COR-L47 (cell line): ENCODE measurements at regions not wholly inside any gene's neighbourhood (a gene's known extent, or its start where the extent isn't known, plus 50 kb on each side); places are given as distances from the start of the nearest gene placed in this dataset.
"Not testable (repeated sequence)": the region's sequence is repeated elsewhere in the genome, so short reads cannot be mapped to it uniquely, and the experiment has no call there.

Source experiments
- DNase-seq: peaks from one replicate; lab custom pipeline; 2025; lab: John Stamatoyannopoulos, UW

DNA sequence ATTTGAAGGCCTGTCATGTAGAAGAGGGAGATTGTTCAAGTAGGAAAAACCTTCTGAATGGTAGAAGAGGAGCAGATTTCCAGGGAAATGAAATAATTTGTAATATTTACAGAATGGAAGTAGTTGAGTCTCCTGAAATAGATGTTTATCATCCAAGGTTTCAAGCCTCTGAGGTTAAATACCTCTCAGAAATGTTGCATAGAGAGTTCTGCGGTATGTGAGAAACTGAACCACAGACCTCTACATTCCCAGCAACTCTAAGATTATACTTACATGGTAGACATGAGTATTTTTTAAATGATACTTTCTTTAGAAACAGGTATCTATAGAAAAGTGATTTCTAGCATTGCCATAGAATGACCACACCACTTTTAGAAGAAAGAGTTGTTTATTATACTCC lies 379.8 kb upstream of the FANCL start:
- DNase-seq = no peak

DNA sequence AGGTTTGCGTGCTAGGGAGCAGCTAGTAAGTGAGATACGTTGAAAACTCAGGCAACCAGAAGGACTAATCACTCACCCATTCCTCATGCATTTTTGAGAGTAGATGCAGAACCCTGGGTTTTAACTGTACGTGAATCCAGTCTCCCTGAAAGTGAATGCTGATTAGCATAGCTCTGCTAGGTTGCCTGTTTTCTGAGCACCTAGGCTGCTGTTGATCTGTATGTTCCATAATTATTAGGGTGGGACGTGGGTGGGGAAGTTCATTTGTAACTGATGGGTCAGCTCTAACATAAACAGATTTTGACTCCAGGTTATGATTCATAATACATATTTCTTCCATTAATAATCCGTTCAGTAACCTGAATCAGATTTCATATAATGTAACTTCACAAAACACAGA lies 379.0 kb upstream of the FANCL start:
- DNase-seq = no peak

DNA sequence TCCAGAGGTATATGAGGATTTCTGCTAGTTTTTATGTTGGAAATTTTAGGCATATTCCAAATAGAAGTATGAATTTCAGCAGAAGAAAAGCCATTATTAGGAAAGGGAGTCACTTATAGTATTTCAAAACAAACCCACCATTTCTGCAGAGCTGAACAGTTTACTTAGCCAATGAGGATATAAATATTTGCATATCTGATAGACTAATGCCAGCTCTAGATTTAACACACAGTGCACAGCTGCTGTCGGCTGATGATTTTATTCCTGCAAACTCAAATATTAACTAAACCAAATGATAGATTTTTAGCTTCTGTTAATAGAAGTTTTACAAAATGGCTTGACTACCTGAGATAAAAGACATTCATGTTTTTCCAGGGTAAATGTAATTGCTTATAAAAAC lies 375.8 kb upstream of the FANCL start:
- no peak for DNase-seq

DNA sequence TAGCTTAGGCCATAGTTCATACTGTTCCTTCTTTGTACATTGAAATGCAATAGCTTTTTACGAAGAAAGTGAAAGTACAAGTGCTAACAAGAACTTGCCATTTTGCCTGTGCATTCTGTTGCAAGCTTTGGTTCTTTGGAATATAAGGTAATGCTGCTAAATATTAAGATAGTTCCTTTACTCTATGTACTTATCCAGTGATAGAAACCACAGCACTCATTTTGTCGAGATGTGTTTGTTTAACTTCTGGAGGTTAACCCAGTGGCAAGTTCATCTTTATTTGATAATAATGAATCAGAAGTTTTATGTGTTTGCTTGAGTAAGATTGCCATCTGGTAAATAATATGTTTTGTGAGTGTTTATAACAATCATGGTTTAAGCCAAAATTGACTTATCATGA lies 373.1 kb upstream of the FANCL start:
- DNase-seq = no peak

DNA sequence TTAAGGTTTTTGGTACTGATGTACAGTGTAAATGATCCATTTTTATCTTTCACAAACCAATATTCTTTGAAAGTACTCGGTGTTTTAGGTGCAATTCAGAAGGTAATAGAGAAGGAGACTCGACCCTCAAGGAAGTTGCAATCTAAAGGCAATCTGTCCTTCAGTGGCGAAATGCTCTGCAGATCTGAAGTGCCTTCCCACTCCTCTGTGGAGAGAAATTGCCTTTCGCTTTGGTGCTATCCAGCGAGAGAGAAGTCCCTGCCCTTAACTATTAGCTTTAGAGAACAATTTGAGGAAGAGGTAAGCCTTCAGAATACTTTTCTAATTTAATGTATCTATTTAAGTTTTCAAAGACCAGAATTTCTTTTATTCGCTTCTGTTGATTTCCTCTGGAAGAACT lies 371.8 kb upstream of the FANCL start:
- DNase-seq = no peak

DNA sequence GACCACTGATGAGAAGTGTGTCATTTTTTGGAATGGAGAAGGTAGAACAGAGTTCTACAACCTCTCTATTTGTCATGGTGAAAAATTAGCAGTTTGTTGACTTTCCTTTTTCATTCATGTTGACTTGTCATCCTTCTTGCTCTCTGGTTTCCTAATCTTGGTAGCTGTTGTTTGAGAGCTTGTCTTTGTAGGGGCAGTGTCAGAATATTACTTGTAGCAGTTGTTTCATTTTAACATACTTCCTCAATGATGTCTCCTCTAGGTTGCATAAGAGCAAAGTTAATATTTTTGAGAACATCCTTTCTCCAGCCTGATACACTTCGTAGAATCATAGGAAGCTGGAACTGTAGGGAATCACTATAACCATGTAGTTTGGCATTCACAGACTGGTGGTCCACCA lies 368.2 kb upstream of the FANCL start:
- DNase-seq = no peak

DNA sequence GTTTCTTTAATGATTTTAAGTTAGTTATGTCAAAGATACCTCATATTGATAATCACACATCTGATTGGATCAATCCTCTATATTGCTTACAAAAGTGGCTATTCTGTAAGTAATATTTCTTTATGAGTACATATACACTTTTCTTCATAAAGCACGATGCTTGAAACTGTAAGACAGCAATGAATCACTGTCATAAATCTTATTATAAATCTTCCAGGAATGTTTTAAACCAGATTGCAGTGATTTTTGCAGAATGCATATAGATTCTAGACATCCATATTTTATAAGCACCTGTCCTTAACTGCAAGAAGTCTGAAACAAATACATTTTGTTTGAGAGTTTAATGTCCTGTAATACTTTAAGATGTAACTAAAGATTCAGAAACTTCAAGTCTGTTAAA lies 367.0 kb upstream of the FANCL start:
- DNase-seq = no peak

DNA sequence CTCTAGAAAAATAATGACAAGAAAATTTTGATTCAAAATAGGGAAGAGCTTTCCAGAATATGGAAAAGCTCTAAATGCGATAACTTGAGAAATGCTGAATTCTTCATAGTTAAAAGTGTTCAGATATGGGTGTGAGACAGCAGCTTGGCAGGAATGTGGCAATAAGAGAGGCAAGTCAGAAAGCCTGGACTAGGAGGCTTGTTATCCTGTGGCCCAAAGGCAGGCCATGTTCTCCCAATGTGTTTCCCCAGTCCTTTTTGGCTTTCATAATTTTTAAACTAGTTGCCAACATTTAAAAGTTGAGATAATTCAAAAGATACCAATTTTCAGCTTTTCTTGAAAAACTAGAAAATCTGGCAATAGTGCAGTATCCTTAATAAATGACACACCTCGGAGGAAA lies 366.3 kb upstream of the FANCL start:
- DNase-seq = no peak

DNA sequence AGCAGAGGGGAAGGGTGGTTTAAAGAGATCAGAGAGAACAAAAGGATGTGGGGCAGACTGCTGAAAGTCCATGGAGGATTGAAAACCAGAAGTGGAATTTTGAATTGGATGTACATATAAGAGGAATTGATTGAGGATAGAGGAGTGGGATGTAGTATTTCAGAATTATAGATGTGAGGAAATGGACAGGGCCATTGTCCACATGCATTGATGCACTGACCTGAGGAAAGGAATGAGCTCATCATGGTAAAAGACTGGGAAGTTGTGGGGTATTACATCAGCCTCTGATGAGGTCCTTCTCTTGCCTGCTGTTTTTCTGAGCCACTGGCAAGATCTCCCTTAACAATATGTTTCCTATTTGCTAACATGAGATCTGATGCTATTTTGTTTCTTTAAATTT lies 365.7 kb upstream of the FANCL start:
- DNase-seq = no peak

DNA sequence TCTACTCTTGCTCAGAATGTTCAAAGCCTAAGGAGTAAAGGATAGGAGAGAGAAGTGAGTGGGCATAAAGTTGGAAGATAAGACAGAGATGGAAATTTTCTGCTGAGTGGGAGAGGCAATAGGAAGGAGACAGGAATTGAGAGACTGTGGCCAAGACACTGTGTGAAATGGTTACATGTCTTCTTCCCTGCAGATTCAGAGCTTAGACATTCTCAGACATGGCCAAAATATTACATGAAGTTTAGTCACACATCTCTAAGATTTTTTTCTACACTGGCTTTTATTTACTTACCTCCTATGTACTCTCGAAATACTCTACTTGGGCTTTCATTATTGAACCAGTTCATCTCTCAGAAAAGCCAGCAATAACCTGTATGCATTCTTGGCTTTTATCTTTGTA lies 363.0 kb upstream of the FANCL start:
- DNase-seq = no peak

DNA sequence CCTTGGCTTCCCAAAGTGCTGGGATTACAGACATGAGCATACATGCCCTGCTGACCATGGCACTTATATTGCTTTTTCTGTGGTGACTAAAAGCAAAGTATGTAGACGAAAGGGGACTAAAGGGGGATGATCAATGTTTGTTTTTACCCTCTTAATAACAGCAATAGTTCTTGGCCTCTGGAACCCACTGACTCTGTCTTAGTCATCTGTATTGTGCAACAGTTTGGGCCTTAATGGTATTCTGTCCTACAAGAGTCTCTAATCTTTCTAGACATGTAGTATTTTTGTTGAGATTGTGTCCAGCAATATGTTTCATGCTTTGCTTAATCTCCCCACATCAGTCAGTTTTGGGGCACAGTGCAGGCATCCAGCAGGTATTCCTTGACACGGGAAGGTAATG lies 359.9 kb upstream of the FANCL start:
- DNase-seq = no peak

DNA sequence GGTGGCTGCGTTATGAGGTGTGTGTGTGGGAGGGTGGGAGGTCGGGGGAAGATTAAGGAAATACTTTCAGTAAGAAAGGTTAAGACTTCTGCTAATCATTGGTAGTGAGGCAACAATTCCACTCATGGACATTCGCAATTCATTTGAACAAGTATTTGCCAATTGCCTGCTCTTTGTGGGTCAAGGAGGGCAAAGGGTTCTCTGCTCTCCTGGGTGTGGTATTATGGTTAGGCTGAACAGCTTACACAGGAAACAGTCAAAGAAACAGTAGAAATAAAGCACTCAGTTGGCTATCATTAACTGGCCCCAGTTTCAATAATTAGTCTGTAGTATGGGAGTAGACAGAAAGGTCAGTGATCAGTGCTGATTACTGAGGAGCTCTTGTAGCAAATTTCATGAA lies 357.0 kb upstream of the FANCL start:
- DNase-seq = no peak

DNA sequence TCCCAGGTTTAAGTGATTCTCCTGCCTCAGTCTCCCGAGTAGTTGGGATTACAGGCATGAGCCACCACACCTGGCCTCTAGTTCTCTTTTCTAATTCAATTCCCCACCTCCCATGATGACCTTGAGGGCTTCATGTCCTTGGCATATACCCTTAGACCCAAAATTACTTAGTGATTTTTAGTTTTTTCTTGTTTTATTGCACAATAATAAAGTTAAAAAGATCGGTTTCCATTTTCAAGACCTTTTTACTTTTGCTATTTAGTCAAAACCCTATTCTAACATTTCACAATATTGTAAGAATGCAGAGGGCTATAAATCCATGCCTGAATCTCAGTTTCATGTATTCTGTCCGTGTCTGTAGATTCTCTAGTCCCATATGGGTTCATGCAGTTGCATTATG lies 354.6 kb upstream of the FANCL start:
- no peak for DNase-seq

DNA sequence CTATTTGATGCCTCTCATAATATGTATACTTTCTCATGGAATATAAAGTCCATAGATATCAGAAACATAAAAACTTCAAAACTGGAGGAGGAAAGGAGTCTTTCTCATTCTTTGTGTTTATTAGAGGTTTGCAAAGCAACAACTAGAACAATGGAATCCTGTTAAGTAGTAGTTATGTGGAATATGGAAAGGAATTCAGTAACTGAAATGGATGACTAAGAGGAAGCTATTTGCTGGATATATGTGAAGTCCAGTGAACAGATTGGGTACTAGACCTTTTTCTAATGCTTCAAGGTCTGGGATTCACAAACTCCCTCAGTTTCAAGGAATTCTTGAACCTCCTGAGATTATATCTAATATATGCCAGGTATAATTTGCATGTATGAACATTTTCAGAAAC lies 353.6 kb upstream of the FANCL start:
- no peak for DNase-seq

DNA sequence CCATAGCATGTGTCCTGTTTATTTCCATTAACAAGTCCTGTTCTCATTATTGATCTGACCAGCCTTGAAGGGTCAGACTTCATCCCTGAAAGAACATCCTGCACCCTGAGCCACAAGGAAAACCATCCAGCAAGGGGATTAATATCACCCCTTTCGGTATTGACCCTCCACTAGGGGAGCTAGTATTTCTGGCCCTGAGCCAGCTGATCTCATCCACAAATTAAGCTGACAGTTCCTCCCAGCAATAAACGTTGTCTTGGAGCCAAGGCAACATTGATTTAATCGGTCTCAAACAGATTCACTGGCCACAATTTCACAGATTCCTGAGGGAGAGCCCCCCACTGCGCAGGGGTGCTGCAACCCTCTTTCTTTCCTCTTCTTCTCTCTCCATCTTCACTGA lies 353.1 kb upstream of the FANCL start:
- peak; percentile 70 for DNase-seq

DNA sequence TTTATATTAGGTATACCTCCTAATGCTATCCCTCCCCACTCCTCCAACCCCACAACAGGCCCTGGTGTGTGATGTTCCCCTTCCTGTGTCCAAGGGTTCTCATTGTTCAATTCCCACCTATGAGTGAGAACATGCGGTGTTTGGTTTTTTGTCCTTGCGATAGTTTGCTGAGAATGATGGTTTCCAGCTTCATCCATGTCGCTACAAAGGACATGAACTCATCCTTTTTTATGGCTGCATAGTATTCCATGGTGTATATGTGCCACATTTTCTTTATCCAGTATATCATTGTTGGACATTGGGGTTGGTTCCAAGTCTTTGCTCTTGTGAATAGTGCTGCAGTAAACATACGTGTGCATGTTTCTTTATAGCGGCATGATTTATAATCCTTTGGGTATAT lies 345.1 kb upstream of the FANCL start:
- DNase-seq = not testable (repeated sequence)

DNA sequence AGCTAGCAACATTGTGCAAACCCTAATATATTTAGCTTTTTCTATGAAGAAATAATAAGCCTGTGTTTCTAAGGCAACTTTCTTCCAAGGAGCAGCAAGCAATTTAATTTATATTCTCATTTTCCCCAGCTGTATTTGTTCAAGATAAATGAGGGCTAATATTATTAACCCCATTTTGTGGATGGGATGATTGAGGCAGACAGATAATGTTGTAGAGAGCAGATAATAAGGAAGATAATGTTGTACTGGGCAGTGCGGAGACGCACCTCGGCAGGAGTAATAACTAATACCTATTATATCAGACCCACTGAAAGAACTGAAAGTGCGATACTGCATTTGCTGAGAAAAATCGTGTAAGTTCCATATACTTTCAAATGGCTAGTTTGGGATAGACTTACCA lies 344.1 kb upstream of the FANCL start:
- no peak for DNase-seq

DNA sequence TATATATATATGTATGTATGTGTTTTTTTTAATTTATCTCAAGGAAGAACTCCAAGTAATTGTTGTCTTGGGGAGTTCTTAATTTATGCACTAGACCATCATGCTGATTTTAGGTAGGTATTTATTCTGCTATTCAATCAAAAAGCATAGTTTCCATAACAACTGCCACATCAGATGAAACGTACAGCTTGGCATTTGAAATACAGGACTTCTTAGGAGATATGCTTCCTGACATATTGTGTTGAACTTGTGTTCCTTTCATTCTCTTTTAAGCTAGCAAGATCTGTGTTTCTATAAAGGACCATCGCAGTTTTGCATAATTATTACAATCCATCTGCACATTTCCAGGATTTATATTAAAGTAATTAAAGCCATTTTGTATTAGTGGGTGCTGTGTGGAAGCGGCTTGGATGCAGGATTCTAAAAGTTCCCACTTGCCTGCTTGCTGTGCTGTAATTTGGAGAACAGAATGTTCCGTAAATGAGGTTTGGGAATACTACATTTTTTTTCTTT lies 343.5 kb upstream of the FANCL start:
- DNase-seq = no peak

DNA sequence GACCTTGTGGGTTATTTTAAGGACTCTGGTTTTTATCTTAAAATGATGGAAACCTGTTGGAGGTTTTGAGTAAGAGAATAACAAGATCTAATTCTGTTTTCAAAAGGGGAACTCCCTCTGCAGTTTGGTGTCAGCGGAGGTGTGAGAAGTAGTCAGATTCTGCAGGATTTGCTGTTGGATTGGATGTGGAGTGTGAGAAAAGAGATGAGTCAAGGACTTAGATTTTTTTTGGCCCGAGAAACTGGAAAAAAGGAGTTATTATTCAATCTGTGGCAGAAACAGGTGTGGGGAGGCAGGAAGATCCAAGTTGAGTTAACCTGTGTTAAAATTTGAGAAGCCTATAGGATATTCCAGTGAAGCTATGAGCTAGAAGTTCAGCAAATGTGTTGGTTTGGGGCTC lies 337.2 kb upstream of the FANCL start:
- DNase-seq = no peak

DNA sequence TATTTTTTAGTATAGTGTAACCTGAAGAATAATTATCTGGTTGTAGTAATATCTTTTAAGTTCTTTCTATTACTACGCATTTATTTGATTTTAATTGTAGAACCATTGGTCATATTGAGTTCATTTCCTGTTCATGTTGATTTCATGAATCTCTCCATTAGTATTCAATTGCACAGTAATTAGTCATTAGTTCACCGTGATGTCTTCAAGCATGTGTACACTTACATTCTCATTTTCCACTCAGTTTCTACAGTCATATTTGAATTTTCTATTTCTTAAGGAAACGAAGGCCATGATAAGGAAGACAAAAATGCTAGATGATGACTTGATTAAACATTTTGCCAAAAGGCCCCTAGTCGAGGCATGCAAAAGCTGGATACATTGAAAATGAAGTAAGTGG lies 333.7 kb upstream of the FANCL start:
- no peak for DNase-seq

DNA sequence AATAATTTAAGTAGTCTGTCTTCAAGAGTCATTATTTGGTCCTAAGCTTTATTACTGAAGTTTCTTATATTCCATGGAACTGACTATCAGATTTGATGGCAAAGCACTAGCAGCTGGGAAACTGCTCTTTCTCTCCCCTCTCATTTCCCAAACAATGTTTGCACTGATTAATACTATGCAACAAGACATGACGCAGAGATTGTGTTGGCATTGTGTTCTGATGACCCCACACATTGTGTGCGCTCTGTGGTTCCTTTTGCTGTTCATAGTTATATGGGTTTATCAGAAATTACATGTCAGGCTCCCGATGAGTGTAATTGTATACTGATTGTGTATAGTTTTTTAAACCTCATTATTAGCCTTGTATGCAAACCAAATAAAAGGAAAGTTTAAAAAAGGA lies 331.6 kb upstream of the FANCL start:
- DNase-seq = peak; percentile 87

DNA sequence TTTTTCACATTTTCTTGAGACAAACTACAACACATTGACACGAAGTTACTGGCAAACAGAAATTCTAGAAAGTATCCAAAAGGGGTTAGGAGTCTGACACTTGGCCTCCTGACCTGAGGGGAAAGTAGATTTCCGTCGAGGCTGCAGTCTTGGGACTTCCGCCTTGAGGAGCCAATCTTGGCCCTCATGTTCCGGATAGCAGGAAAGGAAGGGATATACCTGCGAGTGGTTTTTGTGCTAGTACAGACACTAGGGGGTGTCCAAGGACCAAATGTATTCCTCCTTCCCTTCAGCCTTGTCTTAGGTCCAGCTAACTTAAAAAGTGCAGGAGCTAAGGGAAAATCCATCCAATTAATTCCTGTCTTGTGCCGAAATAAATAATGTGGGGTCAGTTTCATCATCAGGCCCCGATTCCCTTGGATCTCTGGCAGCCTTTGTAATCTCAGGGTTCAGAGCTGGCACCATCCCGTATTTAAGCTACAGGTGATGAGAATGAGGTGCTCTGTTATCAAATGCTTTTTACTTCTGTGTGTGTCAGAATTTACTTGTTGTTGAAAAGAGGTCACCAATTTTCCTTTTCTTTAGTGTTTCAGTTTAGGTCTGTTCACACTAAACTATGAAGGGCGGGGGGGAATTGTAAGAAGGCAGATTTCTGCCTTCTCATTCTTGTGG lies 330.2 kb upstream of the FANCL start:
- DNase-seq = peak; percentile 62

DNA sequence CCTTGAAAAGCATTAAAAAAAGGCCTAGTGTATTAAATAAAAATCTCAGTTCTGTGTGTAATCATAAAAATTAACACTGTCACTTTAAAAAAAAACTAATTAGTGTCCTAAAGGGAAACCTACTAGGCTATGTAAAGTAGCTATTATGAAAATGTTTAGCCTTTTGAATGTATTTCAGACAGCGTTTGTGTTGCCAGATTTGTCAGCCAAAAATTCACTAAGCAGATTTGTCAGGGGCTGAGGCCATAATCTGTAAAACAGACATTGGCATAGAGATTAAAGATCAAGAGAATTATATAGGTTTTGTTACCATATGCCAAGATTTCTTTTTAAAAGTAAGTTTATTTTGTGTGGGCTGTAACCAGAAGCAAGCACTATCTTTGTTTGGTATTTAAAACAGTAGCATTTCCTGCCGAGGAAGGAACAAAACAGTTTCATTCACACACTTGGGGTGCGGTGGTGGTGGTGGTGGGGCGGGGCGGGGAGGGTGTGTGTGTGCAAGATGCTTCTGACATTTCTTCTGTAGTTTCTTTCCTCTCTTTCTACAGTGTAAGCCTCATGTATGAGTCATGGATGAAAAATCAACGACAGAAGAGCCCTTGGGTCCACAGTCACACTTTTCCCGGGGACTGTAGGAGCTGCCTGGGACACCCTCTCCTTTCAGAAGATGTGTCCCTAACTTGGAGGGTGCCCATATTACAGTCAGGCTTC lies 328.5 kb upstream of the FANCL start:
- DNase-seq = no peak

DNA sequence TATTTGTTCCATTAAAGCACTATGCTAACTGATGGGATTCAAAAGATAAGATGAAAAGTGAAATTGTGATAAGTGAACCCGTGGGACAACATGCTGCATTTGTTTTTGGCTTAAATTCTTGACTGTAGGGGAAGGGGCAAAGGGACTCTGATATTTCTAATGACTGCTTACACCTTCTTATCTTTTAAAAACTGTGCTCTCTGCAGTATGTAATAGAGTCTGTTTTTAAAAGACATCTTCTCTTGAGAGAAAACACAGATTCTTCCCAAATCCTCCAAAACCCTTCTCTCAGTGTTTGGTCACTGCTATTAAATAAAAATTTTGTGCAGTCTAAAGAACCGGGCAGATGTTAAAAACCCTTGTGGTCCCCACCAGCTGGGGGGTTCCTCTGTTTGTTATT lies 327.8 kb upstream of the FANCL start:
- no peak for DNase-seq
